CD14-positive monocyte (primary cell): ENCODE measurements at regions not wholly inside any gene's neighbourhood (a gene's known extent, or its start where the extent isn't known, plus 50 kb on each side); places are given as distances from the start of the nearest gene placed in this dataset.

Source experiments
- DNase-seq, 3 donors: peaks; one replicate each; pipeline ENCODE4 v3.0.0-alpha.2; 2011 to 2022
- H2AFZ ChIP-seq: 2 replicates; pipeline ENCODE4 v1.6.0; 2012; ENCODE audit warnings: mild to moderate bottlenecking, low read depth, low read length, inconsistent platforms; ENCODE audit not compliant: insufficient read depth, poor library complexity, severe bottlenecking
- H3K27ac ChIP-seq, 2 donors: 1 replicate in 1 of 2; 2 replicates in 1 of 2; pipeline ENCODE4 v1.5.1; 2012 to 2013; ENCODE audit warnings: low read length in 2 of 2, control low read depth in 1 of 2, inconsistent platforms in 1 of 2, low read depth in 1 of 2, mild to moderate bottlenecking in 1 of 2
- H3K27me3 ChIP-seq, 2 donors: one replicate each; pipeline versions ENCODE4 v1.6.0 to v1.6.1; 2011 to 2013; ENCODE audit warnings: low read length in 2 of 2; ENCODE audit not compliant: control insufficient read depth in 2 of 2, insufficient read depth in 2 of 2
- H3K36me3 ChIP-seq, 2 donors: replicated peaks in 1 of 2; 1 replicate in 1 of 2; 2 replicates in 1 of 2; pipeline versions ENCODE4 v1.5.1 to v1.6.1; 2012 to 2013; ENCODE audit warnings: low read length in 2 of 2, control low read depth in 1 of 2, inconsistent platforms in 1 of 2, mild to moderate bottlenecking in 1 of 2; ENCODE audit not compliant: insufficient read depth in 2 of 2, control insufficient read depth in 1 of 2
- H3K4me1 ChIP-seq, 2 donors: 1 replicate in 1 of 2; 2 replicates in 1 of 2; pipeline versions ENCODE4 v1.5.1 to v1.6.1; 2012 to 2013; ENCODE audit warnings: low read length in 2 of 2, control low read depth in 1 of 2, inconsistent platforms in 1 of 2, mild to moderate bottlenecking in 1 of 2, moderate library complexity in 1 of 2; ENCODE audit not compliant: insufficient read depth in 2 of 2, control insufficient read depth in 1 of 2
- H3K4me2 ChIP-seq: replicated peaks from 2 replicates; pipeline ENCODE3; 2012; ENCODE audit warnings: low read length, moderate library complexity, mild to moderate bottlenecking; ENCODE audit not compliant: poor library complexity, severe bottlenecking; ENCODE audit errors: extremely low read depth
- H3K4me3 ChIP-seq, 3 experiments: fragments of 200-600 bp in 1 of 3; sonication (generic) in 1 of 3; replicated peaks in 1 of 3; 1 replicate in 2 of 3; 2 replicates in 1 of 3; pipeline ENCODE4 v1.5.1; 2011 to 2013; ENCODE audit warnings: low read length in 3 of 3, mild to moderate bottlenecking in 3 of 3, control low read depth in 2 of 3, low read depth in 2 of 3, inconsistent platforms in 1 of 3, moderate library complexity in 1 of 3
- H3K79me2 ChIP-seq: 2 replicates; pipeline ENCODE4 v1.6.0; 2012; ENCODE audit warnings: mild to moderate bottlenecking, control low read depth, inconsistent platforms, low read length, moderate library complexity; ENCODE audit not compliant: insufficient read depth
- H3K9ac ChIP-seq: 2 replicates; pipeline ENCODE4 v1.6.0; 2017; ENCODE audit warnings: low read length, mild to moderate bottlenecking; ENCODE audit not compliant: insufficient read depth, poor library complexity, severe bottlenecking
- H3K9me3 ChIP-seq, 2 donors: replicated peaks in 1 of 2; 1 replicate in 1 of 2; 2 replicates in 1 of 2; pipeline versions ENCODE4 v1.5.1 to v1.6.1; 2012 to 2013; ENCODE audit warnings: low read length in 2 of 2, control low read depth in 1 of 2; ENCODE audit not compliant: control insufficient read depth in 1 of 2, insufficient read depth in 1 of 2
- H4K20me1 ChIP-seq: 2 replicates; pipeline ENCODE4 v1.6.0; 2012; ENCODE audit warnings: mild to moderate bottlenecking, low read length, control low read depth, moderate library complexity; ENCODE audit not compliant: insufficient read depth
- H3K27ac Mint-ChIP-seq, 7 donors: one replicate each; pipeline ENCODE4 v1.8.0; 2020; ENCODE audit warnings: mild to moderate bottlenecking in 7 of 7, mixed read lengths in 7 of 7, moderate library complexity in 6 of 7, inconsistent platforms in 2 of 7
- H3K27me3 Mint-ChIP-seq, 3 donors: one replicate each; pipeline ENCODE4 v1.8.0; 2021 to 2022; ENCODE audit warnings: low read depth in 3 of 3, mild to moderate bottlenecking in 3 of 3, mixed read lengths in 3 of 3, moderate library complexity in 3 of 3, inconsistent platforms in 1 of 3
- H3K36me3 Mint-ChIP-seq, 2 donors: one replicate each; pipeline ENCODE4 v1.8.0; 2020; ENCODE audit warnings: mixed read lengths in 2 of 2, inconsistent platforms in 1 of 2, mild to moderate bottlenecking in 1 of 2
- H3K4me1 Mint-ChIP-seq: one replicate; pipeline ENCODE4 v1.8.0; 2020; ENCODE audit warnings: mild to moderate bottlenecking, mixed read lengths
- H3K4me3 Mint-ChIP-seq, 2 donors: one replicate each; pipeline ENCODE4 v1.8.0; 2020; ENCODE audit warnings: mild to moderate bottlenecking in 2 of 2, mixed read lengths in 2 of 2, moderate library complexity in 1 of 2
- H3K9me3 Mint-ChIP-seq, 7 donors: one replicate each; pipeline ENCODE4 v1.8.0; 2020 to 2022; ENCODE audit warnings: mixed read lengths in 7 of 7, mild to moderate bottlenecking in 6 of 7, moderate library complexity in 6 of 7, inconsistent platforms in 2 of 7
- CTCF ChIP-seq: fragments of 200-600 bp; IDR thresholded peaks from one replicate; pipeline ENCODE4 v1.8.0; 2022; ENCODE audit warnings: antibody characterized with exemption, mild to moderate bottlenecking
- WGBS: methylation state at CpG from one replicate; pipeline ENCODE4 v1.1.5; 2013; ENCODE audit warnings: missing lambda C conversion rate; ENCODE audit not compliant: insufficient coverage; 5-methylcytosine and 5-hydroxymethylcytosine counted together
- intact Hi-C, 2 donors: fragments of 100-400 bp; cut with micrococcal nuclease; formaldehyde crosslinking; loops; one replicate each; pipeline versions ENCODE4 v1.15.0 to v1.15.1; 2023

- Histone ChIP-seq H3K4me2 (no peak overlapping the region), H2AFZ (no peak overlapping the region), H3K4me1 (no peaks in the 10 kb centered on the region), H3K9me3 (no peaks in the 10 kb centered on the region), H3K4me3 (no peak overlapping the region), H3K79me2 (no peaks in the 10 kb centered on the region), H3K27me3 (no peaks in the 10 kb centered on the region), H4K20me1 (no peaks in the 10 kb centered on the region), H3K36me3 (no peaks in the 10 kb centered on the region), H3K27ac (no peak overlapping the region), H3K9ac (no peak overlapping the region)
- Mint-ChIP-seq H3K4me1 (peaks cover 9% of the 10 kb centered on the region), H3K27ac (no peak overlapping the region), H3K4me3 (no peak overlapping the region), H3K27me3 (peaks cover 0 to 2% (median 0%) of the 10 kb centered on the region in 3 donors), H3K9me3 (peaks cover 0 to 4% (median 0%) of the 10 kb centered on the region in 7 donors), H3K36me3 (no peaks in the 10 kb centered on the region)
- WGBS = 76% methylated on average over 2 of the region's 7 CpGs
- no peak for TF ChIP-seq CTCF
- intact Hi-C loops = no loop called here
- DNase-seq = no peak
Measured at GRCh38 chr4:117965622-117966021, 68.7 kb upstream of the NDST3 start.

GRCh38 chr4:117968606-117969005, 65.7 kb upstream of the NDST3 start:
- H3K9me3 Mint-ChIP-seq = peaks cover 0 to 4% (median 0%) of the 10 kb centered on the region in 7 donors
- peaks cover 0 to 2% (median 0%) of the 10 kb centered on the region in 3 donors for H3K27me3 Mint-ChIP-seq

More at GRCh38 chr4:117968606-117969005, 65.7 kb upstream of the NDST3 start:
- no peaks in the 10 kb centered on the region for H3K36me3 ChIP-seq
- WGBS = no CpG with 5 or more reads among the region's 2 CpGs
- H4K20me1 ChIP-seq = no peaks in the 10 kb centered on the region
- DNase-seq = no peak
- H3K9ac ChIP-seq = no peak overlapping the region
- no peaks in the 10 kb centered on the region for H3K4me1 ChIP-seq
- no peak overlapping the region for H3K4me3 Mint-ChIP-seq
- H3K27ac ChIP-seq = no peak overlapping the region
- peaks cover 5% of the 10 kb centered on the region for H3K4me1 Mint-ChIP-seq
- no peaks in the 10 kb centered on the region for H3K27me3 ChIP-seq
- H3K4me2 ChIP-seq = no peak overlapping the region
- H3K79me2 ChIP-seq = no peaks in the 10 kb centered on the region
- no peak for TF ChIP-seq CTCF
- intact Hi-C loops = no loop called here
- no peak overlapping the region for H3K4me3 ChIP-seq
- no peak overlapping the region for H3K27ac Mint-ChIP-seq
- H2AFZ ChIP-seq = no peak overlapping the region
- no peaks in the 10 kb centered on the region for H3K36me3 Mint-ChIP-seq
- no peaks in the 10 kb centered on the region for H3K9me3 ChIP-seq
